Astrocyte (in vitro differentiated cells and primary cell): ENCODE measurements at regions not wholly inside any gene's neighbourhood (a gene's known extent, or its start where the extent isn't known, plus 50 kb on each side); places are given as distances from the start of the nearest gene placed in this dataset.

ENCODE experiments used
- DNase-seq: peaks from one replicate; pipeline ENCODE4 v3.0.0-alpha.2; 2010; ENCODE audit warnings: low read depth
- FAIRE-seq: peaks from 2 replicates; lab custom pipeline; 2011; peaks lifted over from hg19 to GRCh38; lab: Jason Lieb, UNC
- H2AFZ ChIP-seq: 2 replicates; pipeline ENCODE4 v1.6.0; 2012; ENCODE audit warnings: low read depth, low read length, inconsistent platforms
- H3K27ac ChIP-seq: 2 replicates; pipeline ENCODE4 v1.5.1; 2011; ENCODE audit warnings: low read depth, low read length, inconsistent platforms
- H3K27me3 ChIP-seq: 2 replicates; pipeline ENCODE4 v1.6.0; 2011; ENCODE audit warnings: low read length, inconsistent platforms; ENCODE audit not compliant: insufficient read depth
- H3K36me3 ChIP-seq: 2 replicates; pipeline ENCODE4 v1.5.1; 2011; ENCODE audit warnings: low read length, inconsistent platforms; ENCODE audit not compliant: insufficient read depth
- H3K4me1 ChIP-seq: 2 replicates; pipeline ENCODE4 v1.5.1; 2011; ENCODE audit warnings: low read length, inconsistent platforms; ENCODE audit not compliant: insufficient read depth
- H3K4me2 ChIP-seq: 2 replicates; pipeline ENCODE4 v1.6.0; 2012; ENCODE audit warnings: low read length, inconsistent platforms
- H3K4me3 ChIP-seq: 2 replicates; pipeline ENCODE4 v1.5.1; 2011; ENCODE audit warnings: low read depth, mild to moderate bottlenecking, low read length, inconsistent platforms; ENCODE audit not compliant: insufficient read depth
- H3K79me2 ChIP-seq: 2 replicates; pipeline ENCODE4 v1.6.0; 2012; ENCODE audit warnings: mild to moderate bottlenecking, low read length, inconsistent platforms; ENCODE audit not compliant: insufficient read depth
- H3K9ac ChIP-seq: 2 replicates; pipeline ENCODE4 v1.6.0; 2012; ENCODE audit warnings: mild to moderate bottlenecking, low read length, inconsistent platforms
- H3K9me3 ChIP-seq: 2 replicates; pipeline ENCODE4 v1.5.1; 2012; ENCODE audit warnings: low read depth, mild to moderate bottlenecking, low read length, inconsistent platforms; ENCODE audit not compliant: insufficient read depth
- H4K20me1 ChIP-seq: 2 replicates; pipeline ENCODE4 v1.6.0; 2012; ENCODE audit warnings: low read length, inconsistent platforms; ENCODE audit not compliant: insufficient read depth
- H3K27ac Mint-ChIP-seq: one replicate; pipeline ENCODE4 v1.8.0; 2021; ENCODE audit warnings: mild to moderate bottlenecking, mixed read lengths; ENCODE audit not compliant: unreplicated experiment
- H3K27me3 Mint-ChIP-seq: one replicate; pipeline ENCODE4 v1.8.0; 2021; ENCODE audit warnings: low read depth, mixed read lengths; ENCODE audit not compliant: unreplicated experiment
- H3K36me3 Mint-ChIP-seq: one replicate; pipeline ENCODE4 v1.8.0; 2021; ENCODE audit warnings: low read depth, mixed read lengths; ENCODE audit not compliant: unreplicated experiment
- H3K4me1 Mint-ChIP-seq: one replicate; pipeline ENCODE4 v1.8.0; 2021; ENCODE audit warnings: low read depth, mixed read lengths; ENCODE audit not compliant: unreplicated experiment
- H3K4me3 Mint-ChIP-seq: one replicate; pipeline ENCODE4 v1.8.0; 2021; ENCODE audit warnings: mild to moderate bottlenecking, moderate library complexity, mixed read lengths; ENCODE audit not compliant: unreplicated experiment
- H3K9me3 Mint-ChIP-seq: one replicate; pipeline ENCODE4 v1.8.0; 2021; ENCODE audit warnings: mild to moderate bottlenecking, mixed read lengths; ENCODE audit not compliant: unreplicated experiment
- EZH2 ChIP-seq: IDR thresholded peaks from 2 replicates; pipeline ENCODE4 v1.6.1; 2012; ENCODE audit warnings: mild to moderate bottlenecking, low read length, inconsistent platforms; ENCODE audit not compliant: insufficient read depth
- TF ChIP-seq, protein P1 (sequence below): IDR thresholded peaks from 2 replicates; pipeline ENCODE4 v1.5.1; 2011; ENCODE audit warnings: low read depth, mild to moderate bottlenecking, inconsistent platforms, low read length, moderate library complexity; ENCODE audit not compliant: insufficient read depth

DNA sequence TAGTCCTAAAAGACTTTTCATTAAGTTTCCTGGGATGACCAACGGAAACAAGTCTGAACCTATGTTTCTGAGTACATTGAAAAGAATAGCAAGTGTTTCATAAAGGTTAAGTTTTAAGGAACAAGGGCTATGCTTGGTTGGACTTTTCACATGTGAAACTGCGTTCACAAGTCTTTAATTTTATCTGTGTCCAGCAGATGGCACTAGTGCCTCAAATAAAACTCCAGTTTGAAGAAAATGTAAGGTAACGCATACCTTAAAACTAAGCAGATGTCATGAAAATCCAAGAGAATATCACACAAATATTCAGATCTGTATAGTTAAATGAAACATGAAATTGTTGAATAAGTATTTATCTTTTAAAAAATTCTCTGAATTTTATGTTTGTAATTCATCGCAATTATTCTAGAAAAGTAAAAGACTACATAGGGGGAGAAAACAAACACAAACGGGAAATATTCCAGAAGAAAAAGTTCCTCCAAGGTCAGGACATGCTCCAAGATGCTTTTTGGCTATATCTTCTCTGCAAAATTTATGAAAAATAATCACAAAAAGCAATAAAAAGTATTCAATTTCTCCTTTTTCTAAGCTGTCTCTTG is 89.6 kb upstream of the MAD2L1 start:
- Histone ChIP-seq H3K27me3 (no peaks in the 10 kb centered on the region), H3K9me3 (no peaks in the 10 kb centered on the region), H2AFZ (no peak overlapping the region), H3K9ac (no peak overlapping the region), H3K36me3 (no peaks in the 10 kb centered on the region), H3K4me2 (no peak overlapping the region), H3K27ac (no peak overlapping the region), H3K4me1 (no peaks in the 10 kb centered on the region), H3K4me3 (no peak overlapping the region), H4K20me1 (no peaks in the 10 kb centered on the region), H3K79me2 (no peaks in the 10 kb centered on the region)
- TF ChIP-seq EZH2 = no peak
- TF ChIP-seq, protein P1, sequence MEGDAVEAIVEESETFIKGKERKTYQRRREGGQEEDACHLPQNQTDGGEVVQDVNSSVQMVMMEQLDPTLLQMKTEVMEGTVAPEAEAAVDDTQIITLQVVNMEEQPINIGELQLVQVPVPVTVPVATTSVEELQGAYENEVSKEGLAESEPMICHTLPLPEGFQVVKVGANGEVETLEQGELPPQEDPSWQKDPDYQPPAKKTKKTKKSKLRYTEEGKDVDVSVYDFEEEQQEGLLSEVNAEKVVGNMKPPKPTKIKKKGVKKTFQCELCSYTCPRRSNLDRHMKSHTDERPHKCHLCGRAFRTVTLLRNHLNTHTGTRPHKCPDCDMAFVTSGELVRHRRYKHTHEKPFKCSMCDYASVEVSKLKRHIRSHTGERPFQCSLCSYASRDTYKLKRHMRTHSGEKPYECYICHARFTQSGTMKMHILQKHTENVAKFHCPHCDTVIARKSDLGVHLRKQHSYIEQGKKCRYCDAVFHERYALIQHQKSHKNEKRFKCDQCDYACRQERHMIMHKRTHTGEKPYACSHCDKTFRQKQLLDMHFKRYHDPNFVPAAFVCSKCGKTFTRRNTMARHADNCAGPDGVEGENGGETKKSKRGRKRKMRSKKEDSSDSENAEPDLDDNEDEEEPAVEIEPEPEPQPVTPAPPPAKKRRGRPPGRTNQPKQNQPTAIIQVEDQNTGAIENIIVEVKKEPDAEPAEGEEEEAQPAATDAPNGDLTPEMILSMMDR = peak; percentile 67
- no peaks in the 10 kb centered on the region for H3K36me3 Mint-ChIP-seq
- H3K9me3 Mint-ChIP-seq = no peaks in the 10 kb centered on the region
- no peaks in the 10 kb centered on the region for H3K4me1 Mint-ChIP-seq
- H3K27ac Mint-ChIP-seq = no peak overlapping the region
- H3K27me3 Mint-ChIP-seq = no peaks in the 10 kb centered on the region
- DNase-seq (peak; percentile 51), FAIRE-seq (no peak)
- H3K4me3 Mint-ChIP-seq = no peak overlapping the region

DNA sequence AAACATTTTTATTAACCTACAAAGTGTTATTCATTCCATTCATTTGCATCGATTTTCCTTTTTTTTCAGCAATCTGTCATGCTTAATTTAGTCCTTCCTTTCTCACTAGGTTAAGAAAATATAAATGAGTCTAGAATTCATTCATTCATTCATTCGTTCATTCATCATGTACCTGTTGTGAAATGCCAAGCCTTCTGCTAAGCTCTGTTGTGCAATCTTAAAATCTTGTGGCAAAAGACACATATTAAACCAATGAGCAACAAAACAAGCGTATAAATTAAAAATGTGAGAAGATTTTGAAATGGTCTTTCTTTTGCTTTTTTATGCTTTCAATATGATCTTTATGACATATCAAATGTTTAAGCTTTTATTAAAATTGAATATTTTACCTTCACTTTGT is 88.6 kb upstream of the MAD2L1 start:
- no peak for FAIRE-seq
- Histone ChIP-seq H3K79me2 (no peaks in the 10 kb centered on the region), H3K27me3 (no peaks in the 10 kb centered on the region), H2AFZ (no peak overlapping the region), H3K36me3 (no peaks in the 10 kb centered on the region), H3K4me2 (no peak overlapping the region), H3K27ac (no peak overlapping the region), H3K9ac (no peak overlapping the region), H4K20me1 (no peaks in the 10 kb centered on the region), H3K4me1 (no peaks in the 10 kb centered on the region), H3K4me3 (no peak overlapping the region), H3K9me3 (no peaks in the 10 kb centered on the region)
- no peak overlapping the region for H3K27ac Mint-ChIP-seq
- DNase-seq = no peak
- TF ChIP-seq EZH2 = no peak
- TF ChIP-seq, protein P1 = no peak
- no peaks in the 10 kb centered on the region for H3K9me3 Mint-ChIP-seq
- H3K4me3 Mint-ChIP-seq = no peak overlapping the region
- H3K27me3 Mint-ChIP-seq = no peaks in the 10 kb centered on the region
- H3K4me1 Mint-ChIP-seq = no peaks in the 10 kb centered on the region
- no peaks in the 10 kb centered on the region for H3K36me3 Mint-ChIP-seq

DNA sequence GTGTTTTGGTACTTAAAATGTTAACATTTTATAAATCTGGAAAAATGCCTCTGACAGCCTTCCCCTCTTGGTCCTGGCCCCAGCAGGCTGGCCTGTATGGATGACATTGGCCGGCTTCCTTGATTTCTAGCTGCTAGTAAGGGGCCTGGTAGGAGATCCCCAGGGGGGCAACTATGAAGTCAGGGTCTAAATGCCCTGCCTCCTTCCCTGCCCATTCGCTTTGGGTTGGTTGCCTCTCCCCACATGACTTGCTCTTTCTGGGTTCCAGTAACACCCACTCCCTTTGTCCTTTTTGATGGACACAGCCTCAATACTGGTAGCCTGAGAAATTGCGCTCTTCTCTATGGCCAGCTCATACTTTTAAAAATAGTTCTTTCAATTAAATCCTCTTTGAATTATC is 78.0 kb upstream of the MAD2L1 start:
- Mint-ChIP-seq H3K4me3 (no peak overlapping the region), H3K27ac (no peak overlapping the region), H3K9me3 (no peaks in the 10 kb centered on the region), H3K36me3 (no peaks in the 10 kb centered on the region), H3K27me3 (no peaks in the 10 kb centered on the region), H3K4me1 (no peaks in the 10 kb centered on the region)
- Histone ChIP-seq H3K79me2 (no peaks in the 10 kb centered on the region), H3K4me3 (no peak overlapping the region), H4K20me1 (no peaks in the 10 kb centered on the region), H3K9me3 (no peaks in the 10 kb centered on the region), H3K9ac (no peak overlapping the region), H3K27ac (no peak overlapping the region), H3K36me3 (no peaks in the 10 kb centered on the region), H3K4me1 (no peaks in the 10 kb centered on the region), H3K4me2 (no peak overlapping the region), H2AFZ (peak overlapping the region; percentile 39), H3K27me3 (no peaks in the 10 kb centered on the region)
- FAIRE-seq (no peak), DNase-seq (no peak)
- TF ChIP-seq EZH2 = no peak
- TF ChIP-seq, protein P1 = no peak
